ENCODE measurements at regions not wholly inside any gene's neighbourhood (a gene's known extent, or its start where the extent isn't known, plus 50 kb on each side); places are given as distances from the start of the nearest gene placed in this dataset.
"Not testable (repeated sequence)": the region's sequence is repeated elsewhere in the genome, so short reads cannot be mapped to it uniquely, and the experiment has no call there.

- no peaks in the 10 kb centered on the region for H3K27me3 ChIP-seq (ENCODE audit: control insufficient read depth, insufficient read depth, low read length)
- no peak for ATAC-seq (ENCODE audit: low read depth in 2 of 2)
- H3K4me3 ChIP-seq (ENCODE audit: low read depth, low read length), result no peak overlapping the region
- DNase-seq, result no peak
- no peak overlapping the region for H3K27ac Mint-ChIP-seq
- H3K4me3 Mint-ChIP-seq, result no peak overlapping the region
- no peaks in the 10 kb centered on the region for H3K4me1 Mint-ChIP-seq
- H3K9me3 Mint-ChIP-seq, result peaks cover 0 to 3% (median 0%) of the 10 kb centered on the region in 7 donors
- H3K27me3 Mint-ChIP-seq, result no peaks in the 10 kb centered on the region
- no peak overlapping the region for H3K27ac ChIP-seq (ENCODE audit: insufficient read depth, low read length, poor library complexity, severe bottlenecking)
- H3K9me3 ChIP-seq (ENCODE audit: control insufficient read depth in 2 of 2, low read length in 2 of 2), result no peaks in the 10 kb centered on the region
- no peaks in the 10 kb centered on the region for H3K36me3 Mint-ChIP-seq
- H3K36me3 ChIP-seq (ENCODE audit: control insufficient read depth, insufficient read depth, low read length), result no peaks in the 10 kb centered on the region
- H3K4me1 ChIP-seq (ENCODE audit: control insufficient read depth, insufficient read depth, low read length, poor library complexity, severe bottlenecking), result no peaks in the 10 kb centered on the region
Measured at GRCh38 chr20:51946586-51946985, 144.3 kb upstream of the SALL4 start.

DNA sequence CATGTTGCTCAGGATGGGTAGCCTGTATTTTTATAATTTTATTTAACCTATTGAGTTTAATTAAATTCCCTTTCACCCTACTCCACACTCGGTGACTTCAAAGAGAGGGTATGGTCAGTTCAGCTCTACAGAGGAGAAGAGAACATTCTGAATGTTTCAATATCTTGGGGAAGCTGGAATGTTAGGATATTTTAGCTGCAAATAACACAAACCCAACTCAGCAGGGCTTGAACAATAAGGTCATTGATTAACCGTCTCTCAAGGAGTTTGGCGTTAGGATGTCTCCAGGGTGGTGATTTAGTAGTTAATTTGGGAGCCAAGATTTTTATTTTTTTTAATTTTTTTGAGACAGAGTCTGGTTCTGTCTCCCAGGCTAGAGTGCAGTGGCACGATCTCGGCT is 143.6 kb upstream of the SALL4 start:
- no peaks in the 10 kb centered on the region for H3K36me3 Mint-ChIP-seq
- DNase-seq (no peak), ATAC-seq (ENCODE audit: low read depth in 2 of 2) (no peak)
- H3K4me1 Mint-ChIP-seq, result no peaks in the 10 kb centered on the region
- peaks cover 0 to 3% (median 0%) of the 10 kb centered on the region in 7 donors for H3K9me3 Mint-ChIP-seq
- H3K27me3 Mint-ChIP-seq, result no peaks in the 10 kb centered on the region
- no peak overlapping the region for H3K4me3 Mint-ChIP-seq
- H3K36me3 ChIP-seq (ENCODE audit: control insufficient read depth, insufficient read depth, low read length), result no peaks in the 10 kb centered on the region
- H3K4me1 ChIP-seq (ENCODE audit: control insufficient read depth, insufficient read depth, low read length, poor library complexity, severe bottlenecking), result no peaks in the 10 kb centered on the region
- H3K27ac ChIP-seq (ENCODE audit: insufficient read depth, low read length, poor library complexity, severe bottlenecking), result no peak overlapping the region
- no peaks in the 10 kb centered on the region for H3K9me3 ChIP-seq (ENCODE audit: control insufficient read depth in 2 of 2, low read length in 2 of 2)
- no peak overlapping the region for H3K4me3 ChIP-seq (ENCODE audit: low read depth, low read length)
- no peaks in the 10 kb centered on the region for H3K27me3 ChIP-seq (ENCODE audit: control insufficient read depth, insufficient read depth, low read length)
- no peak overlapping the region for H3K27ac Mint-ChIP-seq

- H3K36me3 ChIP-seq (ENCODE audit: control insufficient read depth, insufficient read depth, low read length), result no peaks in the 10 kb centered on the region
- ATAC-seq (ENCODE audit: low read depth in 2 of 2), result no peak
- H3K27ac ChIP-seq (ENCODE audit: insufficient read depth, low read length, poor library complexity, severe bottlenecking), result no peak overlapping the region
- H3K9me3 ChIP-seq (ENCODE audit: control insufficient read depth in 2 of 2, low read length in 2 of 2), result no peaks in the 10 kb centered on the region
- no peak for DNase-seq
- H3K27me3 Mint-ChIP-seq, result no peaks in the 10 kb centered on the region
- H3K9me3 Mint-ChIP-seq, result peaks cover 0 to 3% (median 0%) of the 10 kb centered on the region in 7 donors
- H3K4me3 ChIP-seq (ENCODE audit: low read depth, low read length), result no peak overlapping the region
- no peak overlapping the region for H3K27ac Mint-ChIP-seq
- H3K4me1 Mint-ChIP-seq, result no peaks in the 10 kb centered on the region
- H3K4me3 Mint-ChIP-seq, result no peak overlapping the region
- H3K27me3 ChIP-seq (ENCODE audit: control insufficient read depth, insufficient read depth, low read length), result no peaks in the 10 kb centered on the region
- no peaks in the 10 kb centered on the region for H3K4me1 ChIP-seq (ENCODE audit: control insufficient read depth, insufficient read depth, low read length, poor library complexity, severe bottlenecking)
- H3K36me3 Mint-ChIP-seq, result no peaks in the 10 kb centered on the region
Measured at GRCh38 chr20:51945177-51945576, 142.9 kb upstream of the SALL4 start.

DNA sequence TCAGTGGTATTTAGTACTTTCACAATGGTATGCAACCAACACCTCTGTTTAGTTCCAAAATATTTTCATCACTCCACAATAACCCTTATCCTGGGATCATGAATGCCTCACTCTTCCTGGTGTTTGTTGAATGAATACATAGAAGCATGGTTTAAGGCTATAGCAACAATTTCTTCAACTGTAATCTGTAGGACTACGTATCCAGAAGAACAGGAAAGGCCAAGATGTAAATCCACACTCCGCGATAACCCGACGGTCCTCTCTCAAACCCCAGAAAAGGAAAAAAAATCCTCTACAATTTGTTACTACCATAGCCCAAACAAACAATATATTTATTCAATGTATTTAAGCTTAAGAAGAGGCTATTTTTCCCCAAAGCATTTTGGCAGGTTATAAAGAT is 141.4 kb upstream of the SALL4 start:
- ATAC-seq (ENCODE audit: low read depth in 2 of 2), result no peak
- Histone ChIP-seq H3K4me3 (ENCODE audit: low read depth, low read length) (no peak overlapping the region), H3K36me3 (ENCODE audit: control insufficient read depth, insufficient read depth, low read length) (no peaks in the 10 kb centered on the region), H3K27ac (ENCODE audit: insufficient read depth, low read length, poor library complexity, severe bottlenecking) (no peak overlapping the region), H3K9me3 (ENCODE audit: control insufficient read depth in 2 of 2, low read length in 2 of 2) (no peaks in the 10 kb centered on the region), H3K27me3 (ENCODE audit: control insufficient read depth, insufficient read depth, low read length) (no peaks in the 10 kb centered on the region), H3K4me1 (ENCODE audit: control insufficient read depth, insufficient read depth, low read length, poor library complexity, severe bottlenecking) (no peaks in the 10 kb centered on the region)
- DNase-seq, result no peak
- Mint-ChIP-seq H3K27me3 (no peaks in the 10 kb centered on the region), H3K9me3 (peaks cover 0 to 3% (median 0%) of the 10 kb centered on the region in 7 donors), H3K4me3 (no peak overlapping the region), H3K27ac (no peak overlapping the region), H3K36me3 (no peaks in the 10 kb centered on the region), H3K4me1 (no peaks in the 10 kb centered on the region)

DNA sequence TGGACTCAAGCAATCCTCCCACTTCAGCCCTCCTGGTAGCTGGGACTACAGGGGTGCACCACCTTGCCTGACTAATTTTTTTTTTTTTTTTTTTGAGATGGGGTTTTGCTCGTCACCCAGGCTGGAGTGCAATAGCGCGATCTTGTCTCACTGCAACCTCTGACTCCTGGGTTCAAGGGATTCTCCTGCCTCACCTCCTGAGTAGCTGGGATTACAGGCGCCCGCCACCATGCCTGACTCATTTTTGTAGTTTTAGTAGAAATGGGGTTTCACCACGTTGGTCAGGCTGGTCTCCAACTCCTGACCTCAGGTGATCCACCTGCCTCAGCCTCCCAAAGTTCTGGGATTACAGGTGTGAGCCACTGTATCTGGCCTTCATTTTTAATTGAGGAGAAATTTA is 141.0 kb upstream of the SALL4 start:
- not testable (repeated sequence) for H3K4me1 ChIP-seq (ENCODE audit: control insufficient read depth, insufficient read depth, low read length, poor library complexity, severe bottlenecking); H3K27ac ChIP-seq (ENCODE audit: insufficient read depth, low read length, poor library complexity, severe bottlenecking); H3K9me3 ChIP-seq (ENCODE audit: control insufficient read depth in 2 of 2, low read length in 2 of 2); H3K27ac Mint-ChIP-seq; H3K4me3 Mint-ChIP-seq; H3K4me1 Mint-ChIP-seq; ATAC-seq (ENCODE audit: low read depth in 2 of 2); H3K36me3 ChIP-seq (ENCODE audit: control insufficient read depth, insufficient read depth, low read length); H3K27me3 Mint-ChIP-seq; H3K4me3 ChIP-seq (ENCODE audit: low read depth, low read length); DNase-seq; H3K36me3 Mint-ChIP-seq; H3K27me3 ChIP-seq (ENCODE audit: control insufficient read depth, insufficient read depth, low read length); H3K9me3 Mint-ChIP-seq

DNA sequence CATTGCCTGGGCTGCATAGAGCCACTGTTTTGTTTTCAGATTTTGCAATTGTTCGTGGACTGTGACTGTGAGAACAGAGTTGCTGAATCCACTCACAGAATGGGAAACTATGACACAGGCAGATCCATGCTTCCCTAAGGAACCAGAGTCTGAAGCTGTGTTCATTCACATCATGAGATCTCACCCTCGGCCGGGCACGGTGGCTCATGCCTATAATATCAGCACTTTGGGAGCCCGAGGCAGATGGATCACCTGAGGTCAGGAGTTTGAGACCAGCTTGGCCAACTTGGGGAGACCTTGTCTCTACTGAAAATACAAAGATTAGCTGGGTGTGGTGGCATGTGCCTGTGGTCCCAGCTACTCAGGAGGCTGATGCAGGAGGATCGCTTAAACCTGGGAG is 139.2 kb upstream of the SALL4 start:
- Mint-ChIP-seq H3K4me3 (no peak overlapping the region), H3K27ac (no peak overlapping the region), H3K27me3 (peaks cover 2% of the 10 kb centered on the region), H3K36me3 (no peaks in the 10 kb centered on the region), H3K4me1 (no peaks in the 10 kb centered on the region), H3K9me3 (peaks cover 0 to 3% (median 0%) of the 10 kb centered on the region in 7 donors)
- no peaks in the 10 kb centered on the region for H3K27me3 ChIP-seq (ENCODE audit: control insufficient read depth, insufficient read depth, low read length)
- no peak overlapping the region for H3K27ac ChIP-seq (ENCODE audit: insufficient read depth, low read length, poor library complexity, severe bottlenecking)
- no peak for ATAC-seq (ENCODE audit: low read depth in 2 of 2)
- H3K4me1 ChIP-seq (ENCODE audit: control insufficient read depth, insufficient read depth, low read length, poor library complexity, severe bottlenecking), result no peaks in the 10 kb centered on the region
- no peaks in the 10 kb centered on the region for H3K9me3 ChIP-seq (ENCODE audit: control insufficient read depth in 2 of 2, low read length in 2 of 2)
- H3K36me3 ChIP-seq (ENCODE audit: control insufficient read depth, insufficient read depth, low read length), result no peaks in the 10 kb centered on the region
- no peak for DNase-seq
- no peak overlapping the region for H3K4me3 ChIP-seq (ENCODE audit: low read depth, low read length)

DNA sequence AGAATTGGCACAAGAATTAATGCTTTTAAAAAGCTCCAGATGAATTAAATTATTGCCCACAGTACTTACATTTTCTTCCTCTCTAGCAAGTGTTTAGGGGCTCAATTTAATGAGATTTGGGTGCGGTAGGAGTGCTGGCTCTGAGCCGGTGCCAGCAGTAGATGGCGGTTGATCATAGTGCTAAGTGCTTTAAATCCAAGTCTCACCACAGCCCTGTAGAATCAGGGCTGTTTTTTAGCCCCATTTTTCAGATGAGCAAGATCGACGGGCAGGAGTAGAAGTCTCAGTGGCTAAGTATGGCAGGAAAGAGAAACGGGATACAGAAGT is 136.9 kb upstream of the SALL4 start:
- Mint-ChIP-seq H3K4me1 (no peaks in the 10 kb centered on the region), H3K27ac (no peak overlapping the region), H3K4me3 (no peak overlapping the region), H3K36me3 (no peaks in the 10 kb centered on the region), H3K9me3 (no peaks in the 10 kb centered on the region), H3K27me3 (peaks cover 4% of the 10 kb centered on the region)
- Histone ChIP-seq H3K9me3 (ENCODE audit: control insufficient read depth in 2 of 2, low read length in 2 of 2) (no peaks in the 10 kb centered on the region), H3K27me3 (ENCODE audit: control insufficient read depth, insufficient read depth, low read length) (no peaks in the 10 kb centered on the region), H3K36me3 (ENCODE audit: control insufficient read depth, insufficient read depth, low read length) (no peaks in the 10 kb centered on the region), H3K4me1 (ENCODE audit: control insufficient read depth, insufficient read depth, low read length, poor library complexity, severe bottlenecking) (no peaks in the 10 kb centered on the region), H3K4me3 (ENCODE audit: low read depth, low read length) (no peak overlapping the region), H3K27ac (ENCODE audit: insufficient read depth, low read length, poor library complexity, severe bottlenecking) (no peak overlapping the region)
- DNase-seq, result no peak
- ATAC-seq (ENCODE audit: low read depth in 2 of 2), result no peak

GRCh38 chr20:51938559-51939258 is 136.4 kb upstream of the SALL4 start:
- H3K27ac ChIP-seq (ENCODE audit: insufficient read depth, low read length, poor library complexity, severe bottlenecking), result no peak overlapping the region
- no peaks in the 10 kb centered on the region for H3K9me3 ChIP-seq (ENCODE audit: control insufficient read depth in 2 of 2, low read length in 2 of 2)
- Mint-ChIP-seq H3K4me3 (no peak overlapping the region), H3K4me1 (no peaks in the 10 kb centered on the region), H3K36me3 (no peaks in the 10 kb centered on the region), H3K27me3 (peaks cover 4% of the 10 kb centered on the region), H3K9me3 (no peaks in the 10 kb centered on the region), H3K27ac (no peak overlapping the region)
- no peaks in the 10 kb centered on the region for H3K4me1 ChIP-seq (ENCODE audit: control insufficient read depth, insufficient read depth, low read length, poor library complexity, severe bottlenecking)
- DNase-seq, result no peak
- no peaks in the 10 kb centered on the region for H3K27me3 ChIP-seq (ENCODE audit: control insufficient read depth, insufficient read depth, low read length)
- no peak overlapping the region for H3K4me3 ChIP-seq (ENCODE audit: low read depth, low read length)
- H3K36me3 ChIP-seq (ENCODE audit: control insufficient read depth, insufficient read depth, low read length), result no peaks in the 10 kb centered on the region
- no peak for ATAC-seq (ENCODE audit: low read depth in 2 of 2)

Measured in CD4-positive, CD25-positive, alpha-beta regulatory T cell (primary cell).